ENCODE measurements at regions not wholly inside any gene's neighbourhood (a gene's known extent, or its start where the extent isn't known, plus 50 kb on each side); places are given as distances from the start of the nearest gene placed in this dataset.

DNA sequence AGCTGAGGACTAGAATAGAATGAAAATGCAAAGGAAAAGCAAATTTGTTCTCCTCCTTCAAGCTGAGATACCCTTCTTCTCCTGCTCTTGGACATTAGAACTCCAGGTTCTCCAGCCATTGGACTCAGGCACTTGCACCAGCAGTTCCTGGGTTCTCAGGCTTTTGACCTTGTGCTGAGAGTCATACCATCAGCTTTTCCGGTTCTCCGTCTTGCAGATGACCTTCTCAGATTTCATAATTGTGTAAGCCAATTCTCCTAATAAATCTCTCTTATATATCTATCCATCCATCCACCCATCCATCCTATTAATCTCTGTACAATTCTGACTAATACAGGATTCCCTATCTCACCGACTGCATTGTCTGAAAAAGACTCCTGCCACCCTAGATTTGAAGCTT lies 108.3 kb downstream of the AHR start:
- H3K36me3 ChIP-seq, result no peaks in the 10 kb centered on the region
- intact Hi-C loops (cut with DNase I; ENCODE audit: low total_unique reads), result no loop called here
- H3K27ac ChIP-seq, result no peak overlapping the region
- no peak for TF ChIP-seq CTCF (IDR thresholded peaks at IDR 0.05)
- no peaks in the 10 kb centered on the region for H3K27me3 ChIP-seq
- no peak overlapping the region for H3K4me3 ChIP-seq
- no peak for DNase-seq
- no peaks in the 10 kb centered on the region for H3K9me3 ChIP-seq
- peaks cover 0 to 5% (median 0%) of the 10 kb centered on the region in 4 donors for H3K4me1 ChIP-seq

- Histone ChIP-seq H3K4me1 (peaks cover 0 to 5% (median 0%) of the 10 kb centered on the region in 4 donors), H3K27me3 (no peaks in the 10 kb centered on the region), H3K9me3 (no peaks in the 10 kb centered on the region), H3K36me3 (no peaks in the 10 kb centered on the region), H3K4me3 (no peak overlapping the region), H3K27ac (no peak overlapping the region)
- intact Hi-C loops (cut with DNase I; ENCODE audit: low total_unique reads), result no loop called here
- TF ChIP-seq CTCF (IDR thresholded peaks at IDR 0.05), result no peak
- no peak for DNase-seq
These were observed 108.8 kb downstream of the AHR start for GRCh38 chr7:17407229-17407628.

GRCh38 chr7:17408245-17408903 lies 109.9 kb downstream of the AHR start:
- DNase-seq, result peak in 1 of 2 donors; percentile 57
- Histone ChIP-seq H3K27me3 (no peaks in the 10 kb centered on the region), H3K27ac (no peak overlapping the region), H3K9me3 (no peaks in the 10 kb centered on the region), H3K4me3 (no peak overlapping the region), H3K4me1 (peaks cover 0 to 5% (median 0%) of the 10 kb centered on the region in 4 donors), H3K36me3 (no peaks in the 10 kb centered on the region)
- intact Hi-C loops (cut with DNase I; ENCODE audit: low total_unique reads), result no loop called here
- TF ChIP-seq CTCF (IDR thresholded peaks at IDR 0.05), result no peak

DNA sequence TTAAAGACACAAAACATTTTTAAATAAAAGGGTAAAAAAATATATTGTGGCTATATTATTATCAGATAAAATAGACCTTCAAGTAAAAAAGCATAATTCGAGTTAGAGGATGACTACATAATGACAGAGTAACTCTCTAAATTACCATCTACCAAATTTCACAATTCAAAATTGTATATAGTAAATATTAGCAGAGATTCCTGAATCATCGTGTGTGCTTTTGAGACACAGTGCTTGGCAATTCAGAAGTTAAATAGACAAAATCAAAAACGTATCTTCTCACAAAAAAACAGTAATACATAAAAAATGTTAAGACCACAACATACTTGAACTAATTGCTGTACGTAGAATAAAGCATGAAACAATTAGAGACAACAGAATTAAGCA lies 110.4 kb downstream of the AHR start:
- peaks cover 0 to 5% (median 0%) of the 10 kb centered on the region in 4 donors for H3K4me1 ChIP-seq
- no peaks in the 10 kb centered on the region for H3K27me3 ChIP-seq
- TF ChIP-seq CTCF (IDR thresholded peaks at IDR 0.05), result no peak
- H3K27ac ChIP-seq, result no peak overlapping the region
- H3K9me3 ChIP-seq, result no peaks in the 10 kb centered on the region
- H3K36me3 ChIP-seq, result no peaks in the 10 kb centered on the region
- no peak for DNase-seq
- intact Hi-C loops (cut with DNase I; ENCODE audit: low total_unique reads), result no loop called here
- H3K4me3 ChIP-seq, result no peak overlapping the region

- no peaks in the 10 kb centered on the region for H3K9me3 ChIP-seq
- no peak overlapping the region for H3K27ac ChIP-seq
- no peaks in the 10 kb centered on the region for H3K36me3 ChIP-seq
- DNase-seq, result no peak
- no peaks in the 10 kb centered on the region for H3K4me1 ChIP-seq
- TF ChIP-seq CTCF (IDR thresholded peaks at IDR 0.05), result no peak
- no peak overlapping the region for H3K4me3 ChIP-seq
- intact Hi-C loops (cut with DNase I; ENCODE audit: low total_unique reads), result no loop called here
- H3K27me3 ChIP-seq, result no peaks in the 10 kb centered on the region
These were observed 113.5 kb downstream of the AHR start for GRCh38 chr7:17411922-17412321.

GRCh38 chr7:17412883-17413282 lies 114.4 kb downstream of the AHR start:
- Histone ChIP-seq H3K27ac (no peak overlapping the region), H3K9me3 (no peaks in the 10 kb centered on the region), H3K27me3 (no peaks in the 10 kb centered on the region), H3K4me1 (no peaks in the 10 kb centered on the region), H3K4me3 (no peak overlapping the region), H3K36me3 (no peaks in the 10 kb centered on the region)
- intact Hi-C loops (cut with DNase I; ENCODE audit: low total_unique reads), result no loop called here
- DNase-seq, result no peak
- no peak for TF ChIP-seq CTCF (IDR thresholded peaks at IDR 0.05)

Data from tibial artery (tissue), 4 donors.